Activated CD4-positive, alpha-beta T cell treated with anti-CD3 and anti-CD28 coated beads, Interleukin-2, Interleukin-4, amounts not matched to agents 100 ng/mL and 50 ng/mL, durations not matched to agents 16 hours and 8 hours (primary cell): ENCODE measurements at regions not wholly inside any gene's neighbourhood (a gene's known extent, or its start where the extent isn't known, plus 50 kb on each side); places are given as distances from the start of the nearest gene placed in this dataset.

Experiments
- DNase-seq: peaks from one replicate; pipeline ENCODE4 v3.0.0-alpha.2; 2020; ENCODE audit warnings: low spot score

GRCh38 chr12:113619202-113619601 is 147.5 kb upstream of the LHX5 start:
- no peak for DNase-seq

DNA sequence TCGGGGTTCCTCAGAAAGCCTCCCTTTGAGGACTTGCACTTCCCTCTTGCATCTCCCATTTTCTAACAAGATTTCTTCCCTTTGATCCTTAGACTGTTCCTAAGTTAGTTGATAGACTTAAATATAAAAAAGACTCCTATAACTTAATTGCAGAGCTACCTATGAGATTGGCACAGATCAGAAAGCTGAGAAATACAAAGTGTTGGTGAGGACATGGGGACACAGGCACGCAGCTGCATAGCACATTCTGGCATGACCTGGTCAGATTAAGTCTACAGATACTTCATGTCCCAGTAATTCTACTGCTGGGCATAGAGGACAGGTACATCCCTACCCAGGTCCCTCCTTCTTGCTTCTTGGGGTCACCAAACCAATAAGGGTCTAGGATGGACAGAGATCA is 141.7 kb upstream of the LHX5 start:
- DNase-seq, result no peak

GRCh38 chr12:113612793-113613192 is 141.1 kb upstream of the LHX5 start:
- no peak for DNase-seq

- no peak for DNase-seq
Observed at GRCh38 chr12:113612076-113612728, 140.5 kb upstream of the LHX5 start.

- no peak for DNase-seq
Observed at GRCh38 chr12:113611652-113612051, 140.0 kb upstream of the LHX5 start.

GRCh38 chr12:113610698-113611097 is 139.0 kb upstream of the LHX5 start:
- no peak for DNase-seq

- no peak for DNase-seq
Observed at GRCh38 chr12:113609692-113610469, 138.2 kb upstream of the LHX5 start.

- no peak for DNase-seq
Observed at GRCh38 chr12:113604666-113605065, 133.0 kb upstream of the LHX5 start.

DNA sequence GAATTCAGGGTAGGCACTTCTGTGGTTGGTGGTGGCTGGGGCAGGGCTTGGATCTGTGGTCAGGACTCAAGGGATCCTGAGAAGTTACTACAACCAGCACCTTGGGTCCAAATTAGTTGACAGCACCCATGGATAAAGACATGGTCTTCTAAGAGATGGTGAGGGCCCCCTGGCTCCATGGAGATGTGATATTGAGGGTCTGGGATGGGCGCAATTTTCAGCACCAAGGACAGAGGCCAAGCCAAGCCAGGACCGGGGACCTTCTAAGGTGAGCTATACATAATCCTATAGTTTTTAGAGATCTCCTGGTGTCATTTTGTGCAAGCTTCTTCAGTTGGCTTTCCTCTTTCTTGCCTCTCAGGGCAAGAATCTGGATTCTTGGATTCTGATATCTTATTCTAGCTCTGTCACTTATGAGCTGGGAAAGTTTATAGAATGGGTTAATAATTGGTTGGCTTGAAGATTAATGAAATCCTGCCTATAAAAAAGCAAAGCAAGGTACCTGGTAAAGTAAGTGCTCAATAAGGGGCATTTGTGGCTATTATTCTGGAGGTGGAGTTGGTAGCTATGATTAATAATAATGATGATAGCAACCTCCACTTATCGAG is 130.1 kb upstream of the LHX5 start:
- DNase-seq, result no peak

DNA sequence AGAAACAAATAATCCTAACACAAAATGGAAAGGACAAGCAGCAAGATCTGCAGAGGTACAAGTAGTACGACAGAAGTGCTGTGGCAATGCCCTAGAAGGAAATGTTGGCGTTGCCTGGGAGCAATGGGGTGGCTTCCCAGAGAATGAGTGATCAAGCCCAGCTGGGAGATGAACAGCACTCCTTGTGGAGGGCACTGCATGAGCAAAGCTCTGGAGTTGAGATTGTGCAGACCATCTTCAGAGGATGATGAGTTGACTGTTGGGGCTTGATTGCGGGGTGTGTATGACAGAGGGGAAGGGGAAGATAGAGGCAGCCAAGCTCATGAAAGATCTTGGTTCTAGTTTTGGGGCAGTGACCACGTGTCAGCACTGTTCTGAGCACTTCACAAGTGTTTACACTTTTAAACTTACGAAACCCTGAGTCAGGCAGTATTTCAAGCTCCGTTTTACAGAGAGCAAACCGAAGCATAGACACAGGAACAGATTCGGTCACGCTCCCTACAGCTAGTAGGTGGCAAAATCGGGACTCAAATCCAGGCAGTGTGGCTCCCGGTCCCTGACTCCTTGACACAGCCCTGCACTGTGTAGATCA is 127.2 kb upstream of the LHX5 start:
- no peak for DNase-seq

DNA sequence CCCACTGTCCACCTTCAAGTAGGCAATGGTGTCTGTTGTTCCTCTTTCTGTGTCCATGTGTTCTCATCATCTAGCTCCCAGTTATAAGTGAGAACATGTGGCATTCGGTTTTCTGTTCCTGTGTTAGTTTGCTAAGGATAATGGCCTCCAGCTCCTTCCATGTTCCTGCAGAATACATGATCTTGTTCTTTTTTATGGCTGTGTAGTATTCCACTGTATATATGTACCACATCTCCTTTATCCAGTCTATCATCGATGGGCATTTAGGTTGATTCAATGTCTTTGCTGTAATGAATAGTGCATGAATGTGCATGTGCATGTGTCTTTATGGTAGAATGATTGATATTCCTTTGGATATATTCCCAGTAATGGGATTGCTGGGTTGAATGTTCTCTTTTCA is 123.3 kb upstream of the LHX5 start:
- DNase-seq, result no peak

DNA sequence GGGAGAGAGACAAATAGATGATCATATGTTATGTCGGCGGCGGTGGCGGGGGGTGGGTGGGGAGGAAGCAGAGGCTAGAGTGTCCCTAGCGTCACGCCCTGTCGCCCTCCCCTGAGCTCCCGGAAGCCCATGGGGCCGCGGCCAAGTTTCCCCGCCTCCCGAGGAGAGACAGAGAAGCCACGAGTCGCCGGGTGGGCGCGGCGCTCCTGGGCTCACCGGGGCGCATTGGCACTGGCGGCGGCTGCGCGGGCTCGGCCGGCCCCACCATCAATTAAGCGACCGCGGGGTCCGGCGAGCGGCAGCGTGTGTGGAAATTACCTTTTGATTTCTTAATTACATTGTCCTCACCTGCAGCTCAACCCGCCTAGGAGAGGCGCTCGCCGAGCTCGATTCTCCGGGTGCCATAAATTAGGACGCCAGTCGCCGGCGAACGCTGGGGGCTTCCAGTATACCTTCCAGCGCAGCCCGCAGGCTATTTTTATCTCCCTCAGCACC is 119.9 kb upstream of the LHX5 start:
- DNase-seq, result peak; percentile 3

- no peak for DNase-seq
Observed at GRCh38 chr12:113589437-113589836, 117.8 kb upstream of the LHX5 start.

GRCh38 chr12:113587720-113588119 is 116.0 kb upstream of the LHX5 start:
- no peak for DNase-seq

DNA sequence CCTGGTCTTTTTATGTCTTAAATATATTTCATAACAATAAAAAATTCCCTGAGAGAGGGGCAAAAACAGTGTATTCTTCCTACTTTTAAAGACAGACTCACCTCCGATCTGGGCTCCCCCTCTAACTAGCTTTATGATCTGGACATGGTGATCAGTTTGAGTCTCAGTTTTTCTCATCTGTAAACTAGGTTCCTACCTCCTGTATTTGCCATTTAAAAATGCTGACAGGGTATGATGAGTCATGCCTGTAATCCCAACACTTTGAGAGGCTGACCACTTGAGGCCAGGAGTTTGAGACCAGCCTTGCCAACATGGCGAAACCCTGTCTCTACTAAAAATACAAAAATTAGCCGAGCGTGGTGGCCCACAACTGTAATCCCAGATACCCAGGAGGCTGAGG is 114.8 kb upstream of the LHX5 start:
- DNase-seq, result no peak

- DNase-seq, result no peak
Observed at GRCh38 chr12:113582521-113583218, 111.0 kb upstream of the LHX5 start.

- DNase-seq, result no peak
Observed at GRCh38 chr12:113581342-113581741, 109.7 kb upstream of the LHX5 start.

- DNase-seq, result no peak
Observed at GRCh38 chr12:113580437-113580836, 108.8 kb upstream of the LHX5 start.

DNA sequence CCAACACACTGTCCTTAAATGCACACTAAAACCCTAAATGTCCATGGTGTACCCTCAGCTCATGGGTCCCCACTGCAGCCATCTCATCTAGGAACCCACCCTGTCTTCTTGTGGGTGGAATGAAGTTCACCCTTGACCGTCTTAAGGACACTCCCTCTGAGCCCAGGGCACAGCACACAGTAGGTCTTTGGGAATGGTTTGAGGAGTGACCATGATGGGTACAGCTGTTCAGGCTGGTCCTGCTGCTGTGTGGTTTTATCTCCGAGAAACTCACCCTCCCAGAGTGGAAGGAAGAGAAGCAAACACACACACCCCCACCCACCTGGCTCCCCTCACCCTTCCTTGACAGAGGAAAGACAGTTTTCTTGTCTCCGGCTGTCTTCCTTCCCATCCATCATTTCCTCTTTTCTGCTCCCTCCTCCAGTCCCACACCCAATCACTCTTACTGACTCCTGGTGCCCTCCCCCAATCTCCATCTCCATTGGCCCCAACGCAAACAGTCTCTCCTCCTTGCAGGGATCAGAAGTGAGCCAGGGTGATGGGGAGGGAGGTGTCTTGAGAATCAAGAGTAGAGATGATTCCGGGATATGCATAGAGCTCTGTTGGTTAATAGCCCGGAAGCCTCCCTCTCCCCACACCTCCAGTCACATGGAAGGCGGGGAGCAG is 105.9 kb upstream of the LHX5 start:
- no peak for DNase-seq

GRCh38 chr12:113575386-113575785 is 103.7 kb upstream of the LHX5 start:
- DNase-seq, result no peak

DNA sequence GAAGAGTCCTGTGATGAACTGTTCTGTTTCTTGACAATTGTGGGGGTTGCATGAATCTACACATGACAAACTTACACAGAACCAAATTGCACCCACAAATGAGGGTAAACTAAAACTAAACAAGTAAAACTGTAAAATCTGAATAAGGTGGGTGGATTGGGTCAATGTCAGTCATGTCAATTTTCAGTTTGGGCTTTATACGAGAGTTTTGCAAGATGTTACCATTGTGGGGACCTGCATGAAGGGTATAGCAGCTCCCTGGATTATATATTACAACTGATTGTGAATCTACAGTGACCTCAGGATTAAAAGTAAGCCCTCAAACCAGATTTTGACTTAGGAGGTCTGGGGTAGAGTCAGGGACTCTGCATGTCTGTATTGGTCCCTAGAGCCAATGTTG is 101.5 kb upstream of the LHX5 start:
- no peak for DNase-seq

DNA sequence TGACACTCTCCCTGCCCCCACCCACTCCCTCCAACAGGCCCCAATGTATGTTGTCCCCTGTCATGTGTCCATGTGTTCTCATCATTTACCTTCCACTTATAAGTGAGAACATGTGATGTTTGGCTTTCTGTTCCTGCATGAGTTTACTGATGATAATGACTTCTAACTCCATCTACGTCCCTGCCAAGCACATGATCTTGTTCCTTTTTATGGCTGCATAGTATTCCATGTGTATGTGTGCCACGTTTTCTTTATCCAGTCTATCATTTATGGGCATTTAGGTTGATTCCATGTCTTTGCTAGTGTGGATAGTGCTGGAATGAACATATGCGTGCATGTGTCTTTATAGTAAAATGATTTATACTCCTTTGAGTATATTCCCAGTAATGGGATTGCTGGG is 100.0 kb upstream of the LHX5 start:
- DNase-seq, result no peak
